ENCODE measurements at regions not wholly inside any gene's neighbourhood (a gene's known extent, or its start where the extent isn't known, plus 50 kb on each side); places are given as distances from the start of the nearest gene placed in this dataset.

DNA sequence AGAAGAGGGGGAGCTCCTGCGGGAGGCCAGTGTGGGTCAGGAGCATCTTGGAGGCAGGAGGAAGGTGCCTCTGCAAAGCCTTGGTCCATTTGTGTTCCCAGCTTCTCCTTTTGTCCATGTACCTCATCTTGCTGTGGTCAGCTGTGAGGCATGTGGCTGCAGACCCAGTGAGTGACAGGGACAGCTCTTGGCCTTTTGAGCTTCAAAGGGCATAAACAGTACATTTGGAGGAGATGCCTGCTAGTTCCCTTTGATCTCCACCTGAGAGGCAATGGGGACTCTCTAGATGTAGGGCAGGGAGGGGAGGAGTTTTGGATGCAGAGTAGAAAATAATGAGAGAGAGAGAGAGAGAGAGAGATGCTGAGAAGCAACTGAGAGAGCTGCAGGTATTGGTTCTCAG is 270.0 kb downstream of the TLE3 start:
- no peak for TF ChIP-seq SIN3A (IDR thresholded peaks at IDR 0.05; ENCODE audit: borderline replicate concordance, insufficient read depth, low read depth, low read length)
- TF ChIP-seq, protein P1, sequence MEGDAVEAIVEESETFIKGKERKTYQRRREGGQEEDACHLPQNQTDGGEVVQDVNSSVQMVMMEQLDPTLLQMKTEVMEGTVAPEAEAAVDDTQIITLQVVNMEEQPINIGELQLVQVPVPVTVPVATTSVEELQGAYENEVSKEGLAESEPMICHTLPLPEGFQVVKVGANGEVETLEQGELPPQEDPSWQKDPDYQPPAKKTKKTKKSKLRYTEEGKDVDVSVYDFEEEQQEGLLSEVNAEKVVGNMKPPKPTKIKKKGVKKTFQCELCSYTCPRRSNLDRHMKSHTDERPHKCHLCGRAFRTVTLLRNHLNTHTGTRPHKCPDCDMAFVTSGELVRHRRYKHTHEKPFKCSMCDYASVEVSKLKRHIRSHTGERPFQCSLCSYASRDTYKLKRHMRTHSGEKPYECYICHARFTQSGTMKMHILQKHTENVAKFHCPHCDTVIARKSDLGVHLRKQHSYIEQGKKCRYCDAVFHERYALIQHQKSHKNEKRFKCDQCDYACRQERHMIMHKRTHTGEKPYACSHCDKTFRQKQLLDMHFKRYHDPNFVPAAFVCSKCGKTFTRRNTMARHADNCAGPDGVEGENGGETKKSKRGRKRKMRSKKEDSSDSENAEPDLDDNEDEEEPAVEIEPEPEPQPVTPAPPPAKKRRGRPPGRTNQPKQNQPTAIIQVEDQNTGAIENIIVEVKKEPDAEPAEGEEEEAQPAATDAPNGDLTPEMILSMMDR (IDR thresholded peaks at IDR 0.05) = no peak
- no peak for TF ChIP-seq POLR2AphosphoS5 (IDR thresholded peaks at IDR 0.05; ENCODE audit: low read depth, low read length)
